ENCODE measurements at regions not wholly inside any gene's neighbourhood (a gene's known extent, or its start where the extent isn't known, plus 50 kb on each side); places are given as distances from the start of the nearest gene placed in this dataset.

DNA sequence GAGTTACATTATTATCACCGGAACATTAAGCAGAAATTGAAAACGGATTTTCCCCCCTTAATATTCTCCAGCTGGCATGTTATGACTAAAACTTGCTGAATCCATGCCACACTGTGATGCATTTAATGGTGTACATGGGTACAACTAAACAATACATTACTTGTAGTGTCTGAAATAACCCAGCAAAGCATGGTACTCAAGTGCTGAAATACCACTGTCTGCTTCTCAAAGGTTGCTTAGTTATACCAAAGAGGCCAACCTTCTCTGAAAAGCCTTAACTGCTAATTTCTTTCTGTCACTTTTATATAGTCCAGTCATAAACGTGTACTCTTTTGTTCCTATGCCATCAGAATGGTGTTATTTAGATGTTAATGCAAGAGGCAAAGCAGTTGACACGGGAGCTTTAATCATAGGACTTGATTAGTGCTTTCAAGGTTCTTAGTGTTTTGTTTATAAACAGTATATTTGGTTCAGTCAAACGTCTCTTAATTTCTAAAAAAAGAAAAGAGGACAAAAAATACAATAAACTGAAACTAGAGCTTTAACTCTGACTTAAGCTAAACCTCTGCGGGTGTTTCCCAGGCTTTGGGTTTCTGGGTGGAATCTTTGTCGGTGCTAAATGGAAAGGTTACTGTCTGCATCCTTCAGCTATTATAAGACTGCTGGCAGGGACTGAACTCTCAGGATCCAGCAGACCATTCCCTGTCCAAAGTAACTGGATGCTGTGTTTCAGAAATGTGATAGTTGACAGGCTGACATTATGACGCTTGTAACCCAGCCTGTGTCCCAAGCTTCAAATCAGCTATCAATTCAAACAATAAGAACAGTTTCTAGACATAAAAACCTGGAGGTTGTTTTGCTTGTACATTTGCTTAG is 202.6 kb downstream of the PPP1R3A start:
- Histone ChIP-seq H3K36me3 (ENCODE audit: control insufficient read depth in 4 of 4, insufficient read depth in 4 of 4, low read length in 4 of 4) (no peaks in the 10 kb centered on the region), H3K27ac (ENCODE audit: low read depth in 1 of 2, low read length in 1 of 2) (peak overlapping the region in 1 of 2 donors; percentile 72), H3K9me3 (ENCODE audit: control insufficient read depth in 4 of 4, insufficient read depth in 3 of 4, low read length in 3 of 4) (no peaks in the 10 kb centered on the region), H3K27me3 (ENCODE audit: control insufficient read depth in 3 of 3, insufficient read depth in 3 of 3, low read length in 2 of 3) (no peaks in the 10 kb centered on the region), H3K9ac (ENCODE audit: insufficient read depth in 1 of 2, low read length in 2 of 2) (no peak overlapping the region), H3K4me1 (ENCODE audit: control insufficient read depth in 5 of 5, insufficient read depth in 5 of 5, low read length in 5 of 5) (no peaks in the 10 kb centered on the region), H3K4me3 (no peak overlapping the region)
- ATAC-seq (ENCODE audit: insufficient read depth, low FRiP score) (no peak), DNase-seq (no peak)
- TF ChIP-seq, protein P1, sequence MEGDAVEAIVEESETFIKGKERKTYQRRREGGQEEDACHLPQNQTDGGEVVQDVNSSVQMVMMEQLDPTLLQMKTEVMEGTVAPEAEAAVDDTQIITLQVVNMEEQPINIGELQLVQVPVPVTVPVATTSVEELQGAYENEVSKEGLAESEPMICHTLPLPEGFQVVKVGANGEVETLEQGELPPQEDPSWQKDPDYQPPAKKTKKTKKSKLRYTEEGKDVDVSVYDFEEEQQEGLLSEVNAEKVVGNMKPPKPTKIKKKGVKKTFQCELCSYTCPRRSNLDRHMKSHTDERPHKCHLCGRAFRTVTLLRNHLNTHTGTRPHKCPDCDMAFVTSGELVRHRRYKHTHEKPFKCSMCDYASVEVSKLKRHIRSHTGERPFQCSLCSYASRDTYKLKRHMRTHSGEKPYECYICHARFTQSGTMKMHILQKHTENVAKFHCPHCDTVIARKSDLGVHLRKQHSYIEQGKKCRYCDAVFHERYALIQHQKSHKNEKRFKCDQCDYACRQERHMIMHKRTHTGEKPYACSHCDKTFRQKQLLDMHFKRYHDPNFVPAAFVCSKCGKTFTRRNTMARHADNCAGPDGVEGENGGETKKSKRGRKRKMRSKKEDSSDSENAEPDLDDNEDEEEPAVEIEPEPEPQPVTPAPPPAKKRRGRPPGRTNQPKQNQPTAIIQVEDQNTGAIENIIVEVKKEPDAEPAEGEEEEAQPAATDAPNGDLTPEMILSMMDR (IDR thresholded peaks at IDR 0.05; ENCODE audit: control extremely low read depth, extremely low read depth) = no peak
- 61 to 67% methylated on average over 8 of the region's 8 CpGs for WGBS, 2 donors

DNA sequence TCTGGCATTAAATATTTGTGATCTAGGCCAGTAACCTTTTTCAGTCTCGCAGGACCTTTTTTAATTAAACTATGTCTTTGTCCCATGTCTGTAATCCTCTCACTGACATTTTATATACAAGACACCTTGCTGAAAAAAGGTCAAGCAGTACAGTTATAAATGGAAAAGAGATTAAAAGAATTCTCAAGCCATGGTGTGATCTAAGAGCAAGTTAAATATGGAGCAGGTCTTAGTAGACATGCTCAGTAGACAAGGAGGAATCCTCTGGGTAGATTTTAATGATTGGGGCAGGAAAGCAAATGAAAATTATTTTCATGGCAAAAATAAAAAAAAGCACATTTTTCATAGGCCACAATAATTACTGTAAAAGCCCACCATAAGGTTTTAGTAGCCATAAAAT is 203.5 kb downstream of the PPP1R3A start:
- TF ChIP-seq, protein P1 (IDR thresholded peaks at IDR 0.05; ENCODE audit: control extremely low read depth, extremely low read depth) = no peak
- H3K9me3 ChIP-seq (ENCODE audit: control insufficient read depth in 4 of 4, insufficient read depth in 3 of 4, low read length in 3 of 4) = no peaks in the 10 kb centered on the region
- no peaks in the 10 kb centered on the region for H3K27me3 ChIP-seq (ENCODE audit: control insufficient read depth in 3 of 3, insufficient read depth in 3 of 3, low read length in 2 of 3)
- no peaks in the 10 kb centered on the region for H3K4me1 ChIP-seq (ENCODE audit: control insufficient read depth in 5 of 5, insufficient read depth in 5 of 5, low read length in 5 of 5)
- WGBS, 2 donors = 0 to 86% methylated on average over 1 of the region's 1 CpG
- H3K9ac ChIP-seq (ENCODE audit: insufficient read depth in 1 of 2, low read length in 2 of 2) = no peak overlapping the region
- H3K4me3 ChIP-seq = no peak overlapping the region
- no peaks in the 10 kb centered on the region for H3K36me3 ChIP-seq (ENCODE audit: control insufficient read depth in 4 of 4, insufficient read depth in 4 of 4, low read length in 4 of 4)
- ATAC-seq (ENCODE audit: insufficient read depth, low FRiP score) (no peak), DNase-seq (no peak)
- H3K27ac ChIP-seq (ENCODE audit: low read depth in 1 of 2, low read length in 1 of 2) = no peak overlapping the region

DNA sequence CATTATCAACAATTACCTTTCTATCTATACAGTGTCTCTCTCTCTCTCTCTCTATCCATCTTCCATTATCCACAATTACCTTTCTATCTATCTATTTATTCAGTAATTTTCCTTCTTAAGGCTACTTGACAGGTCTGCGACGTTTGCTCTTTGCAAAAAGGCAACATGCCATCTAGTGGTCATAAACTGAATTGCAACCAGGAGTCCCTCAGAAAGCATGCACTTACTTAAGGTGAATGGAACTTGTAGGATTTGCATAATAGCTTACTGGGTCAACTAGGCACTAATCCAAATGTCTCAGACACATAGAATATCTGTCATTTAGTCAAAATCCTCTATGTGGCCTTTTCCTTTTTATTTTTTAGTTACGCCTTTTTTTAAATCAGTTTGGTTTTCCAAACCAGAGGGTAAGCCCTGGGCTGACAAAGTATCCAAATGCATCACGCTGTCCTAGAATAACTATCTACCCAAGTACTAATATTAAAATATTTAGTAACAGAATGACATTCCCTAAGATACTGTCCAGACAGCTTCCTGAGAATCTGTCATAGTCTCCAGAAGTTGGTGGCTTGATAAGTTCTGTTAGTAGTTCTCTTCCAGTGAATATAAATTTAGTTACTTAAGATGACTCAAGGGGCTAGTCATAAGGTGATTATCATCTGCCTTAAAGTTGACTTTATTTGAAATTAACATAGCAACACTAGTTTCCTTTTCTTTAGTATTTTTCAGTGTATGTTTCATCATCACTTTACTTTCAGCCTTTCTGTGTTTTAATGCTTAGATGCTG is 208.3 kb downstream of the PPP1R3A start:
- H3K9ac ChIP-seq (ENCODE audit: insufficient read depth in 1 of 2, low read length in 2 of 2) = no peak overlapping the region
- peak; percentile 40 to 87 (median 70) for DNase-seq
- no peak overlapping the region for H3K27ac ChIP-seq (ENCODE audit: low read depth in 1 of 2, low read length in 1 of 2)
- H3K27me3 ChIP-seq (ENCODE audit: control insufficient read depth in 3 of 3, insufficient read depth in 3 of 3, low read length in 2 of 3) = no peaks in the 10 kb centered on the region
- no peaks in the 10 kb centered on the region for H3K9me3 ChIP-seq (ENCODE audit: control insufficient read depth in 4 of 4, insufficient read depth in 3 of 4, low read length in 3 of 4)
- ATAC-seq (ENCODE audit: insufficient read depth, low FRiP score) = peak; percentile 75
- H3K4me3 ChIP-seq = no peak overlapping the region
- TF ChIP-seq, protein P1 (IDR thresholded peaks at IDR 0.05; ENCODE audit: control extremely low read depth, extremely low read depth) = peak; percentile 51
- WGBS, 2 donors = 47% methylated on average over 4 of the region's 4 CpGs
- H3K4me1 ChIP-seq (ENCODE audit: control insufficient read depth in 5 of 5, insufficient read depth in 5 of 5, low read length in 5 of 5) = no peaks in the 10 kb centered on the region
- no peaks in the 10 kb centered on the region for H3K36me3 ChIP-seq (ENCODE audit: control insufficient read depth in 4 of 4, insufficient read depth in 4 of 4, low read length in 4 of 4)
